HS-27A (cell line): ENCODE measurements at regions not wholly inside any gene's neighbourhood (a gene's known extent, or its start where the extent isn't known, plus 50 kb on each side); places are given as distances from the start of the nearest gene placed in this dataset.
"Not testable (repeated sequence)": the region's sequence is repeated elsewhere in the genome, so short reads cannot be mapped to it uniquely, and the experiment has no call there.

Source experiments
- DNase-seq: peaks from one replicate; pipeline ENCODE4 v3.0.0-alpha.2; 2012; ENCODE audit warnings: low read depth, missing footprints

DNA sequence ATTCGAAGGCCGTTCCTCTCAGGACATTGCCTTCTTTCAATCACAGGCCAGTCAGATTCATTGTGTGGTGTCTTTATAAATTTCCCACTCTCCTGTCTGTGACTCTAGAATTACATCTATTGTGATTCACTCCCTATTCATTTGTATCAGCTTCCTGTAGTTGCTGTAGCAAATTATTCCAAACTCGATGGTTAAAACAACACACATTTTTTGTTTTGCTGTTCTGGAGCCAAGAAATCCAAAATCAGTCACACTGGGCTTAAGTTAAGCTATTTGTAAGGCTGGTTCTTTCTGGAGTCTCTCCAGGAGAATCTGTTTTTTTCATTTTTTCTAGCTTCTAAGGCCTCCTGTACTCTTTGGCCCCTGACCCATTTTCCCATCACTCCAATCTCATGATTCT, 1487.0 kb upstream of the SLC10A2 start:
- DNase-seq = no peak

DNA sequence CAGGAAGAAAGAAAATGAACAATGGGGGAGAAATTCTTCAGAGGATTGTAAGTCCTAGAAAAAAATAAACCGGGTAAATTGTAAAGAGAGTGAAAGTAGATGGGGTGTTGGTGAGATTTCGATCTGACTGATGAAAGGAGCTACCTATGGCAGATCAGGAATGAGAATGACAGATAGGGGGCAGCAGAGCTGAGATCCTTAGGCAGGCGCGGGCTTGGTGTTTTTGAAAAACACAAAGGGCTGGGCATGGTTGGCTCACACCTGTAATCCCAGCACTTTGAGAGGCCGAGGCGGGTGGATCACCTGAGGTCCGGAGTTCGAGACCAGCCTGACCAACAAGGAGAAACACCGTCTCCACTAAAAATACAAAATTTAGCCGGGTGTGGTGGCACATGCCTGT, 1468.6 kb upstream of the SLC10A2 start:
- no peak for DNase-seq

DNA sequence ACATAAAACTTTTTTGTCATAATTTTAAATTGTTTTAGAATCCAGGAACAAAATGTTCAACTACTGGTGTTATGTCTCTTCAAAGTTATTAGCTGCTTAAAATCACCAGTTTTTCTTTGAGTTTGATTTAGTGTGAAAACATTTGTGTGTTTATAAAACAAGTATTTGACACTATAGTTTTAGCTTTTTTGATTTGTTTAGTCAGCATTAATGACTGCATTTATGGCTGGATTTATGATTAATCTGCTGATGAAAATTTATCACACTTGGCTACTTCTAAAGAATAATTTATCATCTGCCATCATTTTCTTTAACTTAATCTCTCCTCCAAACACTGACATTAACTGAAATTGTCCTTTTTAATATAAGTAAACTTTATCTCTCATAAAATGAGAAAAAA, 1465.9 kb upstream of the SLC10A2 start:
- no peak for DNase-seq

DNA sequence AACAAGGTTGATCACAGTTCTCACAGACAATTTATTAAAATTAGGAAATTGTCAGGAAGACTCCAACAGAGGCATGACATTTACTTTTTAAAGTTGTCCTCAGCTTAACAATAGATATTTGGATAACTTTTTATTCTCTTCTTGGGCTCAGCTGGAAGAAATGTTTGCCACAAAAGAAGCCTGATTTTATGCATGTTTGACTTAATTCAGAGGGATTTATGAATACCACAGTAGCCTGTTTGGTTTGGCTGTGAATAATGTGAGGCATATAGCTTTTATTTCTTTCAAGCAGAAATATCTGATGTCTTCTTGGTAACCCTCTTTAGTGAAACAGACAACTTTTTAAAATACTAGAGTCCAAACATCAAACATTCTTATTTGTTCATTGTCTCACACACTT, 1464.5 kb upstream of the SLC10A2 start:
- no peak for DNase-seq

DNA sequence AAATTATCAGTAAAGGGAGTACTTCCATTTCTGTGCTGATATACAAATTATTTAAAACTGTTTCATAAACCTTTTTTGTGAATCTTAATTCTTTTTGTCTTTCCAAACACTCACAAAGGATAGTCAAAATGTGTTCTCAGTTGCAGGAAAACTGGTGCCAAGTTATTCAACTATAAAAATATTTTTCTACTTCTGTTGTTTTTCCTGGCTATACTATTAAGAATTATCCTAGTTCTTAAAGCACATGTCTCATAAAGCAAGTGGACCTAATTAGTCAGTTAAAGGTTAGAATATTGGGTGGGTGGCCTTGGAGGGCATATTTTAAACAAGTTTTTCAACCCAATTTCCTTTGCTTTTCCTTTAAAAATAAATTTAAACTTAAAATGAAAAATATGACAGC, 1460.3 kb upstream of the SLC10A2 start:
- no peak for DNase-seq

DNA sequence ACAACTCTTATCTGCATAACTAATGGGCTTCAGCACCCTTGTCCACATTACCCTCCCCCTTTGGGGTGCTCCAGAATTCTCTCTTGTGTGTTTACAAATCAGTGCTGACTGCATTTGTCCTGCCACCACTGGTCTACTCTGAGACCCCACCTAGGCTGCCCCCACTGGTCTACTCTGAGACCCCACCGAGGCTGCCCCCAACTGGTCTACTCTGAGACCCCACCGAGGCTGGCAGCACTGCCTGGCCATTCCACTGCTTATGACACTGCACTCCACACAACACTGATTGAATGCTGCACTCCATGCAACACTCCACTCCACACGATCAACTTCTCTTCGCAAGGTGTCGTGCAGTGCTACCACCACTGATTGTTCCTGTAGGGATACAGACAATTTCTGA, 1459.2 kb upstream of the SLC10A2 start:
- no peak for DNase-seq

DNA sequence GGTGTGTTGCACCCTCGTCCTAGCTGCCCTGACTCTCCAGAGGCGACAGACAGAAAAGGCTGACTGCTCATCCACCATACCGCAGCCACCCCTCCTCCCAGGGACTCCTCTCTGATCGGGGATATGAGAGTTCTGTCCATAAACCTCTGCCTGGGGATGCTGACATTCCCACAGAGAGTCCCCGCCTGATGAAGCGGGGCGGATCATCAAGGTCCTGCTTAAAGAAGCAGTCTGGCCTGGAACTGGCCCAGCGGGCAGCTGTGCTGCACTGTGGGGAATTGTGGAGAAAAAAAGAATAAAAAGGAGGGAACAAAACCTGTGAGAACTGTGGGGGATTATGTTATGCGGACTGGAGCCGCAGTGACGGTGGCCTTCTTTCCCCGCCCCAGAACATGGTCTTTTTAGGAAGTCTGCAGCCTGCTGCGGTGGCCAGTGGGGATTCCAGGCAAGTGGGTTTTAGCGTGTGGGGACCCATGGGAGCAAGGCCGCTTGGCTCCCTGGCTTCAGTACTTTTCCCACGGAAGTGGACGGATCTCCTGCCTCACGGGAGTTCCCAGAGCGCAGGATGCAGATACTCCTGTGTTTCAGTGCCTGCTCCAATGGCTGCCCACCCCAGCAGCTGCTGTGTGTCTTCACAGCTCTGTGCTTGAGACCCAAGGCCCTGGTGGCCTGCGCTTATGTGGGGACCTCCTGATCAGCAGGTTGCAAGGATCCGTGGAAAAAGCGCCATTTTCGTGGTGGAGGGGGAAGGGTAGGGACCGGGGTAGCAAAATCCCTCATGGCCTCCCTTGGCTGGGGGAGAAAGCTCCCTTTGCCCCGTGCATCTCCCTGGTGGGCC, 1456.2 kb upstream of the SLC10A2 start:
- no peak for DNase-seq

DNA sequence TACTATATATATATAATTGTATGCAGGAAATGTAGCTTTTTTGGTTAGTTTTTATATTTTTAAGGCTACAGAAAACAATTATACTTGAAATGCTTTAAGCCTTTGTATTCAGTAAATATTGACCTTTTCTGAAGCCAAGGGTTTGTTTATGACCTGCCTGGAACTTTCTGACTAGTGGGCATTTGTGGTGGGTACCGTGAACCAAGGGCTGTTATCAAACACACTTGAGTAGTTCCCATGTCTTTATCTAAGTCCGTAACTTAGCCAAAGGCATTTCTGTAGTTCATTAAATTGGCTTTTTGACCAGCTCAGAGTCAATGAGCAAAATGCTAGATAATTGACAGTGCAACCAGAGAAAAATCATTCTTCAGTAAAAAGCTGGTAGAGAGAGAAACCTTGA, 1444.2 kb upstream of the SLC10A2 start:
- no peak for DNase-seq

DNA sequence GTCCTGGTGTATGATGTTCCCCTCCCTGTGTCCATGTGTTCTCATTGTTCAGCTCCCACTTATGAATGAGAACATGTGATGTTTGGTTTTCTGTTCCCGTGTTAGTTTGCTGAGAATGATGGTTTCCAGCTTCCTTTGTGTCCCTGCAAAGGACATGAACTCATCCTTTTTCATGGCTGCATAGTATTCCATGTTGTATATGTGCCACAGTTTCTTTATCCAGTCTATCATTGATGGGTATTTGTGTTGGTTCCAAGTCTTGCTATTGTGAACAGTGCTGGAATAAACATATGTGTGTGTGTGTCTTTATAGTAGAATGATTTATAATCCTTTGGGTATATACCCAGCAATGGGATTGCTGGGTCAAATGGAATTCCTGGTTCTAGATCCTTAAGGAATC, 1427.3 kb upstream of the SLC10A2 start:
- not testable (repeated sequence) for DNase-seq

DNA sequence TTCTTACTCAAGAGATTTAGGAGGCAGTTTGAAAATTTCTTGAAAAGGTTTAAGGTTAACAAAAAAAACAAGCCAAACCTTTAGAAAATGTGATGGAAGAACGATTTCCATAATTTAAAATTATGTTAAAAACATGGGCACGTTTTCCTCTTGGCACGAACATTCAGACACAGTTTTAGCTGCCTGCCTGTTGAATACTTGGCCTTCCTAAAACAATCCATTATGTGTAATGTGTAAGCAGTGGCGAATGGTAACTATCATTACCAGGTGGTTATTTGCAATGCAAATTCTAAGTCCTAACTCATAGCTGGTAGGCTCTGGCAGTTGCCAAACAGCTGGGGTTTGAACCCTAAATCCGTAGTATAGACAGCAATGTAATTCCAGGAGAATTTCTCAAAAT, 1425.7 kb upstream of the SLC10A2 start:
- DNase-seq = no peak

DNA sequence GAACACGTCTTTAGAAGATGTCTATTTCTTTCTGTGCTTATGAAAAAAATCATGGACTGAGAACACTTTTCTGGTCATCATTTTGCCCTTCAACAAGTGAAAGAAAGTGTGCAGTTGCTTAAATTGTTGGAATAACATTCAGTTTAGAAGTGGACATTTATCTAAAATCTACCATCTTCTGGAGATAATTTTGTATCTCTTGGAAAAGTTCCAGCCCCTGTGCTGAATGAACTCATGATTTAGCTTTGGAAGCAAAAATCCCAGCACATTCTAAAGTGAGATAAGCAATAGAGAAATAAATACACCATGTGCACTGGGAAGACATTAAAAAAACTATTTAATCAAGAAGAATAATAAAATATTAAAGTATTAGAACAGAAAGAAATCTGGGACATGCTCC, 1420.8 kb upstream of the SLC10A2 start:
- DNase-seq = peak; percentile 27

DNA sequence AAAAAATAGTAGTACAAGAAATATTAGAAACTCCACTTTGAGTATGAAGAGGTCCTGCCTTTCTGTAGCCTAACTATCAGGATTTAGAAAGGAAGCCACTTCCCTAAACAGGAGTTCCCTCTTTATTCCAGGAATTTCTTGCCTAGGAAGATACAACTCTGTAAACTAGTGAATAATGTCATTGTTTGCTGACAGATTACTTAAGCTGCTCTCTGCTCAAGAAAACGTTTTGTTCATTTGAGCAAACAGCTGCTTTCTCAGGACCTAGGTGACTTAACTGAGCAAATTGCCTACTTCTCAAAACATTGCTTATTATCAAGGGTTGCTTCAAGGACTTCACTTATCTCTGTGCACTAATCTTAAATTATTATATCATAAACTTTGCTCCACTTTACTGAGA, 1419.4 kb upstream of the SLC10A2 start:
- DNase-seq = no peak

DNA sequence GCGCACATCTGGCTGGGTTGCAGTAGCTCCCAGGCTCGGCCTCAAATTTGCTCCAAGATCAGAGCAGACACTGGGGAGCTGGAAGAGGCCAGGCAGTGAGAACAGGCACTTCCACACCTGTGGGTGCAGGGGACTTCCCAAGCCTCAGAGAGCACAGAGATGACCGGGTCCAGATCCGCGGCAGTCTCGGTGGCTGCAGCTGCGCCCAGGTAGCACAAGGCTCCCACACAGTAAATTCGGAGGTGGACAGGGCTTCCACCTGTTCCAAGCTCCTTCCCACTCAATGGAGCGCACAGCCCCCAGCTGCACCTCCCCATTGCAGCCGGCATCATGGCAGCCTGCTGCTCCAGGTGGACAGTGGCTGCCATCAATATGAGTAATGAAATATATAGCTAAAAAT, 1417.4 kb upstream of the SLC10A2 start:
- DNase-seq = no peak

DNA sequence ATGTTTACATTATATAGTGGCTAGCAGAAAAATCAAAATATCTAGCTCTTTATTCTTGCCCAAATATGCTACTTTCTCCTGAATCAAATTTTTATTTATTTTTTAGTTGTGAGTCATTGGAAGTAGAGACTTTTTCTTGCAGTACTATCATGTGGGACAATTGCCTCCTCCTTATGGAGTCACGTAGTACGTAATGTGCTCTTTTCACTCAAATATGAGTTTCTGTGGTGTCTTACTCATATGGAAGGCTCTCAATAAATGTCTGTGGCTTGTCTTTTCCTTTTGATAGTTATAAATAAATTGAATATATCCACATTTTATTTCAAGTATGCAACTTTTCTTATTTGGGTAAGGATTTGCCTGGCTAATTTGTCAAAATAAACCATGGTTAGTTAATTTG, 1411.0 kb upstream of the SLC10A2 start:
- peak; percentile 29 for DNase-seq

DNA sequence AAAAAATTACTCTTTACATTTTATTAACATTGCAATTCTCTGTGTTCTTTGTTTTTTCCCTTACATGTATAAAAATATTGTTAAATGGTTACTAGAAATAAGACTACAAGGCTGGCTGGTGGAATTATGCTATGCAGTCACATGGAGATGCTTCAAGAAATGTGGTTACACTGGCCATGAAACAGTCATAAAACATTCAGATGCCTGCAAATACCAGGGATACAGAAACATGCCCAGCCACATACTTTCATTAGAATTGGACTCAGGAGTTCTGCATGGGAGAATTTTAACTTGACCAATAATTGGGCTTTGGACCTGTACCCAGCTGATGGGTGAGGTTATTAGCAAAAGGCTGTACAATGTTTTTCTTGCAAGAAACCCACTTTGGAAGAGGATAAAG, 1407.7 kb upstream of the SLC10A2 start:
- no peak for DNase-seq

DNA sequence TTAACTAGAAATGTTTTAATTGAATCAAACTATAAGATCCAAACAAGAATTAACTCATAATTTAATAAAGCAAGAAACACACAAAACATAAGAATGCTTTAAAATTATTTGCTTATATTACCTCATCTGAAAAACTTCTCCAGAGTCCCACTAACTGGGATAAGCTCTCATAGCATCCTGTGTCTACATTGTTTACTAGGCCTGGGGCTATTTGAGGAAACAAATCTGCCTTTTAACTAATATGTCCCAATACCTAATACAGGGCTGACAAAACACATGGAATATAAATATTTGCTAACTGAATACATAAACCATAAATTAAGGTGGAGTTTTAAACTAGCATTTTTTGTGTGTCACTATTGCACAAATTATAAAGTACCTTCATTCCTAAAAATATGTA, 1399.8 kb upstream of the SLC10A2 start:
- no peak for DNase-seq

DNA sequence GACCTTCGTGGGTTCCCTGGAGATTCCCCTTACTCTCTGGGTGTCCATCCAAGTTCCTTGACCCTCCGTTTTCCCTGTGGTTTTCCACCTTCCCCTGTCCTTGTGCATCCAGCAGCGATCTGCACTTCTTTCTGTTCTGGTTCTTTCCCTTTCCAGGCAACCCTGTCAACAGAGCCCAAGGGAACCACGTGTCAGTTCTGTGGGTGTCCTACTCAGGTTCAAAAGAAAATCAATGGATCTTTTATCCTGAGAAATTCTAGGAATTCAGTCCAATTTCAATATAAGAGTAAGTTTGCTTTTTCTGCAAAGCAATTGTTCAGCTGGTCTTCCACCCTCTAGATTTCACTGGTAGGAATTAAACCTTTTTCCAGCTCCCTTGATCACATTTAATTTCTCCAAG, 1394.8 kb upstream of the SLC10A2 start:
- DNase-seq = no peak

DNA sequence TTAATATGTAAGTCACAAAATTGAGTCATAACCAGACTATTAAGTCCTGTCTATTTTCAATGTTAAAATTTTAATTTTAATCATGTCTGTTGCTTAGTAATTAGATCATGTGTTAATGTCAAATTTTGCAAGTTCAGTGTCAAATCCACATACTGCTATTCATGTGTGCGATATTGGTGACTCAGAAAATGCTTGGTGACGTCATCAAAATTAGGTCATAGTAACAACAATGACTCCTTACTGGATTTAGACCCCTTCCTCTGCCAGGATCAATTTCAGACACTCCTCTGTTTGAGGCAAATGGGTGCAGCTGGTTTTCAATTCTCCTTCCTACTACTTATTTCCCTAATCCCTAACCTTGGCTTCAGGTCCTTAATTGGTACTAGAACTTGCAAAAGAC, 1394.3 kb upstream of the SLC10A2 start:
- DNase-seq = peak; percentile 19

DNA sequence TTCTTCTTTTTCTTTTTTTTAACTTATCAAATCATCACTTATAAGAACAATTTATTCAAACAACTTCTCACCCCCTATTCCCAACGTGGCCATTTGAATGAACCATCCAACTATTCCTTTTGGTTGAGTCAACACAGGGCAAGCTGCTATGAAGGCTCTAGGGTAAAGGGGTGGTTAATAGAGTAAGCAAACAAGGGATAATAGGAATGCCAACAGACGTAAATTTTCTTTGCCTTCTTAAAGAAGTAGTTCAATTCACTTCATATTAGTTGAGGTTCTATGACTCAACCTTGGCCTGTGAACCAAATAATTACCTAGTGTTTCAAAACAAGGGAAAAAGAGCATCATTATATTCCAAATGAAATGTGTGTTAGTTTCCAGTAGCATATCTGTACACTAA, 1383.8 kb upstream of the SLC10A2 start:
- no peak for DNase-seq

DNA sequence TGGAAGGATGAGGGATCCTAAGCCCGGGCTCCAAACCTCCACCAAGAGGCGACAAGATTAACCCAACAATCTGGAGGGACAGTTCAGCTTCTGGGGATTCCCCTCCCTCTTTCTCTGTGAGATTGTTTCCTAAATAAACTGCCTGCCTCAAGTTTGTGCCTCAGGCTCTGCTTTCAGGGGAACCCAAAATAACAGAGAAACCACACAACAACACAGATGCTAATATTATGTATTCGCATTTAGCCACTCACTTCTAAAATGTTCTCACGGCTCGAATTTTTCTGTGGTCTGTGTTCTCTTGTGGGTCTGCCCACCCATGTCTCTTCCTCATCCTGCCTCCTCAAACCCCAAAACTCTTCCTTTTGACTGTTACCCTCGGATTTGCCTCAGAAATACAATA, 1381.1 kb upstream of the SLC10A2 start:
- DNase-seq = no peak

DNA sequence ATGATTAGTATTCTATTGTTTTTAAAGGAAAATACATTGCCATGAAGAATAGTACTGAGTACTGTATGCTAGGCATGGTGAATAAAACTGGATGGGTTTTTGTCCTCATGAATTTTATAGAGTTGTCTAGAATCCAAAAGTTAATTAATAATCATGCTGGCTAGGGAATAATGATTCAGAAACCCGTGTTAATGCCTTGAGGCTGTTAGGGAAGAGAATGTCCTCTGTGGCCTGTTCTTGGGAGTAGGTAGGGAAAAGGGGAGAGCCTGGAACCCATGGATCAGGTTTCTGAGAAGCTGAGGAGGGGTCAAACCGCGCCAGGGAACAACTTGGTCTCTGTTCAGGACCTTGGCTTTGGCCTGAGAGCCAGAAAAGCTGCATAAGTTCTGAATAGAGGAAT, 1376.3 kb upstream of the SLC10A2 start:
- no peak for DNase-seq

DNA sequence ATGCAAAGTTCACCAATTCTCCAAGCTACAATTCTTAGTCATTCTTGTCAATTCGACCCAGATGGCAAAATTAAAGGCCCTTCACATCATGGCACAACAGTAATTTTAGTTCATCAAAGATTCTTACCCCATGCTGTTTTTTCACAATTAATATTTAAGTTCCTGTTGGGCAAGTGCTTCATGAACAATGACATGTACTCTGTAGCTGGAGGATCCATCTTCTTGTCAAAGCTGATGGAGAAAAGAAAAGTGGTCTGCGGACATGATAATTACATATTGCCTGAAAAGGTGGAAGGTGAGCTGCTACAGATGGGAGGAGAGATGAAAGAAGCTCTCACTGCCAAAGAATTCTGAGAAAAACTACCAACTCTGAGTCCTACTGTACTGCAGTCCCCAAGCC, 1370.3 kb upstream of the SLC10A2 start:
- DNase-seq = no peak

DNA sequence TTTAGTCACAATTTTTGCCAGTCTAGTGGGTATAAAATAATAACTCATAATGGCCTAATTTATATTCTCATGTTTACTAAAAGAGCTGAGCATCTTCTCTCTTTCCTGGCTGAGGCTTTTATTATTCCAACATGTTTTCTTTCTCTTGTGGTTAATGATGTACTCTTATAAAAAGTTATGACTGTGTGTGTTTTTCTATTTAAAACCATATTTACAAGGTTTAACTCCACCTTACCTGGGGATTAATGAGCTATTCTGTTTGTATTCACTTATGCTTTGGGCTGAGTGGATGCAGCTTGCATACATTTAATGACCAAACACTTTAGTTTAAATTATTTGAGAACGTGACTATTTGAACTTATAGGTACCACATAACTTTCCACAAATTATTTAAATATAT, 1365.7 kb upstream of the SLC10A2 start:
- no peak for DNase-seq

DNA sequence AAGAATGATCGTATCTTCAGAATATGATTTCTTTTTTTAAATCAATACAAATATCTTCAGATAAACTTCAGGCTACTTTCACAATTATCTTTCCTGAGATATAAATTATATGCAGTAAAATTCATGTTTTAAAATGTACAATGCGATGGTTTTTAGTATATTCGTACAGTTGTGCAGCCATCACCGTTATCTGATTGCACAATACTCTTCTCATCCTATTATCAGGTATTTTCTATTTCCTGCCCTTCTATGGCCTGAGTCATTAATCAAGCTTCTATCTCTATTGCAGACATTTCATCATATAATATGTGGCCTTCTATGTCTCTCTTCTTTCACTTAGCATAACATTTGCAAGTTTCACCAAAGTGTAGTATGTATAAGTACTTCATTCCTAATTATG, 1360.2 kb upstream of the SLC10A2 start:
- DNase-seq = no peak

DNA sequence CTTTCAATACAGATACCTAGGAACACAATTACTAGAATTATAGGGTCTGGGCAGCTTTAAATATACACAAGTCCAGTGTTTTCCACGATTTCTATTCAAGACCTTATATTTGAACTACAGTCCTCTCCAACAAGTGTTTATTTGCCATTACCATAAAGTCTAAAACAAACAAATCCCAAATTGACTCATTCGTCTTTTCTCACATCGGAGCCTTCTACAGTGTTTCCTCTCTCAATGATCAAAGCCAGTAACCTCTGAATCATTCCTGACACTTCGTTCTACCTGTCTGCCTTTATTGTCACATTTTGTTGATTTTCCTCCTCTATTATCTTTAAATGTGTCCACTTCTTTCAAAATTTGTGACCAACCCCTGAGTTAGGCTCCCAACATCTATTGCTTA, 1356.5 kb upstream of the SLC10A2 start:
- no peak for DNase-seq
